Neural progenitor cell (in vitro differentiated cells): ENCODE measurements at regions not wholly inside any gene's neighbourhood (a gene's known extent, or its start where the extent isn't known, plus 50 kb on each side); places are given as distances from the start of the nearest gene placed in this dataset.

ENCODE experiments used
- EZH2 ChIP-seq: fragments of 200-600 bp; sonication (generic); IDR thresholded peaks from 2 replicates; pipeline ENCODE4 v1.6.1; 2017; ENCODE audit warnings: antibody characterized with exemption, mild to moderate bottlenecking, moderate library complexity
- TF ChIP-seq, protein P1 (sequence below): fragments of 200-600 bp; sonication (generic); IDR thresholded peaks from 2 replicates; pipeline ENCODE4 v1.5.1; 2017; ENCODE audit warnings: antibody characterized with exemption, mild to moderate bottlenecking

DNA sequence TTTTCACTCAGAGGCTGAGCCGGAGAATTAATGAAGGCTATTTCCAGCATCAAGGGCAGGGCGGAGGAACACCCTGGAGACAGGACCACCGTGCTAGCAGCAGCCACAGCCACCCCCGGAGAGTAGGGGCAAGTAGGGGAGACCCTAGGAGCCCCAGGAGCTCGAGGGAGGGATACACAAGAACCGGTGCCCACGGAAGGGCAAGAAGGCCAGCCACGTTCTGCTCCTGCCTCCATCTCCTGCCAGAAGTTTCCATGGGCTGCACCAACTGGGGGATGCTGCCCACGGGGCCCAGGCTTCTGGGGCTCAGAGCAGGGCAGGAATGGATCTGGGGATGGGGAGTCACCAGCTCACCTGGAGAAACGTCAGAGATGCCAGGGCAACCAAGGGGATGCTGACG, 626.8 kb downstream of the TBC1D22A start:
- no peak for TF ChIP-seq EZH2
- TF ChIP-seq, protein P1, sequence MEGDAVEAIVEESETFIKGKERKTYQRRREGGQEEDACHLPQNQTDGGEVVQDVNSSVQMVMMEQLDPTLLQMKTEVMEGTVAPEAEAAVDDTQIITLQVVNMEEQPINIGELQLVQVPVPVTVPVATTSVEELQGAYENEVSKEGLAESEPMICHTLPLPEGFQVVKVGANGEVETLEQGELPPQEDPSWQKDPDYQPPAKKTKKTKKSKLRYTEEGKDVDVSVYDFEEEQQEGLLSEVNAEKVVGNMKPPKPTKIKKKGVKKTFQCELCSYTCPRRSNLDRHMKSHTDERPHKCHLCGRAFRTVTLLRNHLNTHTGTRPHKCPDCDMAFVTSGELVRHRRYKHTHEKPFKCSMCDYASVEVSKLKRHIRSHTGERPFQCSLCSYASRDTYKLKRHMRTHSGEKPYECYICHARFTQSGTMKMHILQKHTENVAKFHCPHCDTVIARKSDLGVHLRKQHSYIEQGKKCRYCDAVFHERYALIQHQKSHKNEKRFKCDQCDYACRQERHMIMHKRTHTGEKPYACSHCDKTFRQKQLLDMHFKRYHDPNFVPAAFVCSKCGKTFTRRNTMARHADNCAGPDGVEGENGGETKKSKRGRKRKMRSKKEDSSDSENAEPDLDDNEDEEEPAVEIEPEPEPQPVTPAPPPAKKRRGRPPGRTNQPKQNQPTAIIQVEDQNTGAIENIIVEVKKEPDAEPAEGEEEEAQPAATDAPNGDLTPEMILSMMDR, result no peak
